ENCODE measurements at regions not wholly inside any gene's neighbourhood (a gene's known extent, or its start where the extent isn't known, plus 50 kb on each side); places are given as distances from the start of the nearest gene placed in this dataset.

DNA sequence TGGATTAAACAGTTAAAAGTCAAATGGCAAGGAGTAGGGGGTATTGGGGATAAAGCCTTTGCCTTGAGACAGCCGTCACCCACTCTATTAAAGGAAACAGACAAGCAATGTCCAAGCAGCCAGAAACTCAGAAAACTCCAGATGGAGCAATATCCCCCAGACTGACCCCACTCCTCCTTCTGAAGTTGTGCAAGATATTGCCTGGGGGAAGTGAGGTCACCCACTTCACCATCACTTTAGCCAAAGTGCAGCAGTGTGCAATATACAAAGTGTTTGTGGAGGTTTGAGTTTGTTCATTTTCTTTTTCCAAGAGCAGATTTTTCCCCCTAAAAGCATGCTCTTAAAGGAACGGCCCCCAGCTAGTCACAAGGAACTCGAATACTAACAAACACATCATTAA lies 125.1 kb downstream of the ETS2 start:
- DNase-seq = peak in 3 of 42 donors; percentile 23 to 53 (median 36)
- intact Hi-C loops (cut with DNase I) = no loop called here

DNA sequence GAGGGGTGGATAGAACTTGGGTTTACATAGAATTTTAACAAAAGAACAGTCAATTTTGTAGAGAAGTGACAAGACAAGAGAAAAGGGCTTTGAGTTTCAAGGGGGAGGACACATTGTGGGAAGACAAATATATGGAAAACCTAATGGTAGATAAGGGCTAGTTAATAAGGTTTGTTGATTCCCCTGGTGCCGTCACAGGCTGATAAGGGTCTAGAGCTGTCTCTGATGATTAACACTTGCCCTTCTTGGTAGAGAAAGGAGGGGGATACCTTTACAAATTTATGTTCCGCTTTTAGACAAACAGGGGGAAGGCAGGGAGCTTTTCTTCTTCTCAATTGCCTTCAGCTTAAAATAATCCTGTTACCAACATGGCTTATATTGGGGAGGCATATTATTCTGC lies 124.3 kb downstream of the ETS2 start:
- intact Hi-C loops (cut with DNase I) = no loop called here
- no peak for DNase-seq

DNA sequence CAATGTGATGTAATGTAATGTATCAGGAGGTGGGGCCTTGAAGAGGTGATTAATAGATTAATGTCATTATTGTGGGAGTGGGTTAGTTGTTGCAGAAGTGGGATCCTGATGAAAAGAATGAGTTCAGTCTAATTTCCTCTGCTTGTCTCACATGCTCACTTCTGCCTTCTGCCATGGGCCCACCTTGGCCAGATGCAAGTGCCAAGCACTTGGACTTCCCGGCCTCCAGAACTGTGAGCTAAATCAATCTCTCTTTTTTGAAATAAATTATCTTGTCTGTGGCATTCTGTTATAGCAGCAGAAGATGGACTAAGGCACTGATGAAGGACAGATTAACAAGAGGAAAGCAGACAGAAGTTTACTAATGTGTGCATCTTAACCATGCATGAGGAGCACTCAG lies 123.9 kb downstream of the ETS2 start:
- no peak for DNase-seq
- intact Hi-C loops (cut with DNase I) = no loop called here

DNA sequence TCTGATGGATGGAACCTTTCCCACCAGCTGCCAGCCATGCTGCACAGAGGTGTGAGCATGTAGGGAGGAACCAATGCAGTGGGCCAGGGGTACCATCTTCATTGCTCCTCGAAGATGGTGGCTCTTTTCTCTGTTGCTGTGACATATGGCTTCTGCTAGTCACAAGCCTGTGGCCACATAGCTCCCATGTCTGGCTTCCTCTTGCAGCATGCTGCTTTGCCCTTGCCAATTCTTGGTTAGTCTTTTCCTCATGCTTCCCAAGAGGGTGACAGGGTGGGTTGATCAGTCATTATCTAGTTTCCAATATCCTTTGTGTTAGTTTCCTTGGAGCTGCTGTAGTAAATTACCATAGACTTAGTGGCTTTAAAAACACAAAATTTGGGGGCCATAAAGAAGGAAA lies 123.4 kb downstream of the ETS2 start:
- intact Hi-C loops (cut with DNase I) = no loop called here
- DNase-seq = no peak

DNA sequence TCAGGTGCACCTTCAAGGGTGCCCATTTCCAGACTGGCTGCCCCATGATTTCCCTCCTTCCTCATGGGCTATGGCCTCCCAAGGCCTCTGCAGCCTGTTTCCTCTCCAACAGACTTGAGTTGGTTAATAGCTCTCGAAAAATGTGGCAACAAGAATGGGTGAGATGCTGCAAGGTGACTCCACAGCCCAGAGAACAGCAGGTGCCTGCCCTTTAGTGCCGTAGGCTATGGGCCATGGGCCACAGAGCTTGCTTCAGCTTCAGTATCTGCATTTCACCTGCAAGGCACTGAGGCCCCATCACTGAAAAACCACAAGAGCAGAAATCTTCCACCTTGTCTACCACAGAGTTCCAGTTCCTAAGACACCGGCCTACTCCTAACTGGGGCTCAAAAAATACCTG lies 122.0 kb downstream of the ETS2 start:
- no peak for DNase-seq
- intact Hi-C loops (cut with DNase I) = no loop called here

DNA sequence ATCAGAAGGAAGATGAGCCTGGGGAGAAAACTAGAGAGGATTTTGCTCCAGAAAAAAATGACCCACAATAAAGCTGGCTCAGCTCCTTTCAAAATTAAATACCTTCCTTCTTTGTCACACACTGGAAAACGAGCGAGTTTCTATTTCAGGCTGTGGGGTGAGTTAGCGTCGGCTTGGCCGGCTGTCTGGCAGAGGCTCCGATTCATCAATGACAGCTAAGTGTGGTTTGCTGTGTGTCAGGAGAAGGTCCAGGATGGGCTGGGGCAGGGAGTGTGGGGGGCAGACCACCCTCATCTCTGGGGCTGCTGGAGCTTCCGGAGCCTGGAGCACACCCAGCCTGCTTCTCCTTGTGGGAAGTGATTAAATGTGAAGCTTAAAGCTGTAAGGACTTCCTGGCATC lies 120.2 kb downstream of the ETS2 start:
- intact Hi-C loops (cut with DNase I) = no loop called here

DNA sequence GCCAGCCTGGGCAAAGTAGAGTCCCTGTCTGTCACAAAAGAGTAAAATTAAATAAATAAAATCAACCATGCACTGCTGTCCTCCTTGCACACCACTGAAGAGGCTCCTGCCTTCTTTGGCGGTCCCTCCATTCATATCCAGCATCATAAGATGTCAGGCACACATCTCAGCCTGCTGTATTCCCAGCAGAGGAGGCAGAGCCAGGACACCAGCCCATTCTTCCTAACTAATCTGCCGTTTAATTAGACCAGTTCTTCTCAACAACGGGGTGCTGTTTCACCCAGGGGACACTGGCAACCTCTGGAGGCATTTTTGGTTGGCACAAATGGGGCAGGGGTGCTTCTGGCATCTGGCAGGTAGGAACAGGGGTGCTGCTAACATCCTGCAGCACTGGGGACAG lies 119.7 kb downstream of the ETS2 start:
- no peak for DNase-seq
- intact Hi-C loops (cut with DNase I) = no loop called here

More for the DNA sequence above, 120.2 kb downstream of the ETS2 start:
- DNase-seq = peak in 4 of 42 donors; percentile 6 to 23 (median 12)

DNA sequence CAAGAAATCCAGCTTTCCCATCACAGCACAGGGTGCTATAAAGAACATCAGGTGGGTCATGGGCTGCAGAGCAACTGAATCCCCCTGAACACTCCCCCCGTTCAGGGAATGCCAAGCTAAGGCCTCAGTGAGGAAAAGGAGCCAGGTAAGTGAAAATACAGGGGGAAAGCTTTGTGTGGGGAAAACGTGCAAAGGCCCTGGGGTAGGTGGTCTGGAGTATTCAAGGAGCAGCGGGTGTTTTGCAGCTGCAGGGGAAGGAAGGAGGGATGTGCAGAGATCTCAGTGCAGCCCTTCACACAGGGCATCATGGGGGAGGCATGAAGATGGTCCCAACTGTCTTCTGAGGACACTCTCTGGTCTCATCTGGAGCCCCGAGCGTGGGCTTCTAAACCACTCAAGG lies 119.2 kb downstream of the ETS2 start:
- DNase-seq = no peak
- intact Hi-C loops (cut with DNase I) = no loop called here

DNA sequence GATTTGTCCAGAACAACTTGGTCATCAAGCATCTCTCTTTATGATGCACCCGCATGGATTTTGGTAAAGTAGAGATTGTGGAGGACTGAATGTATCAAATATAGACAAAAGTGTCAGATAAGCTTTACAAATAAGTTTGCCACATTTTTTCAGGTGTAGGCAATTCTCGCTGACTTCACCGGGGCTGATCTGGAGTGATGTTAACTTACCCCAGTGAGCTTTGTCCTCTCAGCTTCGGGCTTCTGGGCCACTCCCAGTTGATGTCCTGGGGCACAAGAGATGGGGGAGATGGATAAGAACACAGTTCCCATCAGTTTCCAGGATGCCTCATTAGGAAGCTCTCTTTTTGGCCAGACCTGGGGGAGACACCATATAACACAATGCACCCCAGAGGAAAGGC lies 117.7 kb downstream of the ETS2 start:
- intact Hi-C loops (cut with DNase I) = no loop called here
- DNase-seq = no peak

DNA sequence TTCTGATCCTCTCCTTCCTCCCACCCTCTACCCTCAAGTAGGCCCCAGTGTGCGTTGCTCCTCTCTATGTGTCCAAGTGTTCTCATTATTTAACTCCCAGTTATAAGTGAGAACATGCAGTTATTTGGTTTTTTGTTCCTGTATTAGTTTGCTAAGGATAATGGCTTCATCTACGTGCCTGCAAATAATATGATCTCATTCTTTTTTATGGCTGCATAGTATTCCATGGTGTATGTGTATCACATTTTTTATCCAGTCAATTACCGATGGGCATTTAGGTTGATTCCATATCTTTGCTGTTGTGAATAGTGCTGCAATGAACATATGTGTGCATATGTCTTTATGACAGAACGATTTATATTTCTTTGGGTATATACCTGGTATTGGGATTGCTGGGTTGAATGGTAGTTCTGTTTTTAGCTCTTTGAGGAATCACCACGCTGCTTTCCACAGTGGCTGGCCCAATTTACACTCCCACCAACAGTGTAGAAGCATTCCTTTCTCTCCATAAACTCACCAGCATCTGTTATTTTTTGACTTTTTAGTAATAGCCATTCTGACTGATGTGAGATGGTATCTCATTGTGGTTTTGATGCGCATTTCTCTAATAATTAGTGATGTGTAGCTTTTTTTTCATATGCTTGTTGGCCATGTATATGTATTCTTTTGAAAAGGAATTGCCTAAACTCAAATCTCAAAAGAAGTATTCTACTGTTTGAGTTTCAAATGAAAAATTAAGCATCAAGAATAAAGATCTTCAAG lies 116.9 kb downstream of the ETS2 start:
- DNase-seq = no peak
- intact Hi-C loops (cut with DNase I) = no loop called here

DNA sequence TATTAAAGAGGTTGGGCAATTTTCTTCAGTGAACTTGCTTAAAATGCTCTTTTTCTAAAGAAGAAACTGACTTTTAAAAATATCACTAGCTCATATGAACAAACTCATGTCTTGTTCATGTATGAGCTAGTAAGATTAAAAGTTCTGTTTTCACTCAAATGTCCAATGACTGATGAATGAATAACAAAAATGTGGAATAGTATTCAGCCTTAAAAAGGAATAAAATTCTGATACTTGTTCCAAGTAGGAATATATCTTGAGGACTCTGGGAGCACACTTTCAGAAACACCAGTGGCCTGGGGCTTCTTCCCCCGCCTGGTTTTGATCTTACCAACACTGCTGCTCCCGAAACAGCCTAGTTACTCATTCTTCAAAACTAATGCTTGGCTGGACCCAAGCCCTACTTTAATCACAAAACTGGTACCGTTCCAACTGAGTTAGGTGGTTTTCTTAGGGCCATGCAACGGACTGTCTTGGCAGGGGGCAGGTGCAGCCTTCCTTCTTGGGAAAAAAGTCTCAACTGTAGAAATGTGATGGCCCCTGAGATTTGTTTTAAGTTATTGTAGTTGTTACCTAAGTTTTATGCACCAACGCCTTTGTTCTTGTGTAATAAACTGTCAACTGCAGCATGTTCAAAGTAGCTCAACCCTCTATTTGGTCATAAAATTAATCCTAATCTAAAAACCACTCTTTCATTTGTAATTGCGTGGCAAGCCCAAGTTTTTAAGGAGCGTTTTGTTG lies 116.0 kb downstream of the ETS2 start:
- DNase-seq = no peak
- intact Hi-C loops (cut with DNase I) = no loop called here

DNA sequence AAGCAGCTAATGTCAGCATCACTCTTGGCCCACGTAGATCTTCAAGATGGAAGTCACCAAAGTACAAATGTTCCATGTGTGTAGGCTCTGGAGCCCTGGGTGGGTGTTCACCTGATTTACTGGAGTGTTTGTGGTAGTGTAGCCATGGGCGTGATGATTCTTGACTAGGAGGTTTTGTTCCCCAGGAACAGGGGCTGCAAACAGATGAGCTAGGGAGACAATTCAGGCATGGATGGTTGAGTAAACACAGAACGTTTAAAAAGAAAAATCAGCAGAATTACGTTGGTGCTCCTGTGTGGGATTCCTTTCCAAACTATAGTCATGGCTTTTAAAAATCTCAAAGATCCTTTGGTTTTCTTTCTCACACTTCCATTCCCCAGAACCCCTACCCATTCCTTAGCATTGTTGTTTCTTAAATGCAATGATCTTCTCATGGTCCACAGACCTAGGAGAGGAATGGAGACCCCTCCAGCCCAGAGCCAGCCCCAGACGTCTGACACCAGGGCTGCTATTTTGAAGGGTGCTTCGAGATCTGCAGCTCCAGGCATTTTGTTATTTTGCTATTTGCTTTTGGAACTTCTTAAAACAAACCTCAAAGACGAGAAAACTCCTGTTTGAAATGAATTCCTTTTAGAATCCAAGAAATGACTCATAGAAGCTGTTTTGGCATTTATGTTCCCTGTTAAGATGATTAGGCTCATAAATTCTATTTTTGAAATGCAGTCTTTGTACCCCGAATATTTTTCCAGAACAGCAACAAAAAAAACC lies 115.1 kb downstream of the ETS2 start:
- no peak for DNase-seq
- intact Hi-C loops (cut with DNase I) = no loop called here

DNA sequence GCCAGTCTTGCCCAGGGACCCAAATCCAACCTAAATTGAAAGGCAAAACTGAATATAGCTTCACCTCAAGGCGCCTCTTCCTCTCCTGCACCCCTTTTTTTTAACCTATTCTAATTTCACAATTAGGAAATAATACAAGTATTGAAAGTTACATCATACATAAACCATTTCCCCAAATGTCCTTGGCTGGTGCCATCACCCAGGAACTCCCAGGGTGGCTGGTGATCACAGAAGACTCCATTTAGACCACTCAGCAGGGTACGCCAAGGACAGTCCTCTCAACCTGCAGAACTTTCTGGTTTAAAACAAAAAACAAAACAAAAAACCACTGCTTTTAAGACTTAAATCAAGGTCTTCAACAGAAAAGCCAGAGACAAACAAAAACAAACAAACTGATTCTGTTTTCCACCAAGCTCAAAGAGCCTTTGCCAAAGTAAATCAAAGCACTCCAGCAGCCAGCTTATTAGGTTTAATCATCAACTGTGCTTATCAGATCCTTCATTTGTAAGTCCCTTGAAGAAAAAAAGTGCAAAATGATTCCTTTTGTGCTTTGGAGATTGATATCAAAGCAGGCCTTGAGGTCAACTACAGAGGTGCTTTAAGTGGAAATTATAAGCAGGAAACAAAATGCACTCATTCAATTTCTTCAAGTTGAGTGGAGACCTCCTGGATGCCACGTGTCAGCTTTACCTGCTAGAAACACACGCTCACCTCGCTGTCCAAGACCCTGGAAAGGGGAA lies 113.0 kb downstream of the ETS2 start:
- intact Hi-C loops (cut with DNase I) = no loop called here
- no peak for DNase-seq

DNA sequence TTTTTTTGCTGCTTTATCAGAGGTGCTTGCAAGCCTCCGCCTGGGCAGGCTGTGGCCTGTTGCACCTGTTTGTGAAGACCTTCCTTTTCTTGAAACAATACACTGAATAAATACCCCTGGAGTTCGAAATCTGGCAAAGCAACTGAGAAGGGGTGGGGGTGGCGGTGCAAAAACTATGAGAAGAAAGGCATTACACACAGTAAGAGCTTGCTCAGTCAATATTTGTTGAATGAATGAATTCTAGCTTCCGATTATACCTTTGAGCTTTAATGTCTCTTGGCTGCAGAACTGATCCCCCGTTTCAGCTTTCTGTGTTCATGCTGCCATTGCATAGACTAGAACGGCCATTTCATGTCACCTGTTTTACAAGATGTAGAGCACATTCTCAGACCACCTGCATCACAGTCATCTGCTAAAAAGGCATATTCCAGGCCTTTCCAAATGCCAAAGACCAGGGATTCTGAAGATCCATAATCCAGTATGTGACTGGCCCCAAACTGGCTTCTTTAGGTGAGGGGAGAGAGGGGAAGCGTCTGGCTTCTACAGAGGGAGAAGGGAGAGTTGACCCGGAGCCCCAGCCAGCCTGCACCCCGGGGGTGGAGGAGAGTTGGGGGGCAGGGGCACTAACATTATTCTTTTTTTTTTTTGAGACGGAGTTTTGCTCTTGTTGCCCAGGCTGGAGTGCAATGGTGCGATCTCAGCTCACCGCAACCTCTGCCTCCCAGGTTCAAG lies 111.5 kb downstream of the ETS2 start:
- intact Hi-C loops (cut with DNase I) = no loop called here
- no peak for DNase-seq

DNA sequence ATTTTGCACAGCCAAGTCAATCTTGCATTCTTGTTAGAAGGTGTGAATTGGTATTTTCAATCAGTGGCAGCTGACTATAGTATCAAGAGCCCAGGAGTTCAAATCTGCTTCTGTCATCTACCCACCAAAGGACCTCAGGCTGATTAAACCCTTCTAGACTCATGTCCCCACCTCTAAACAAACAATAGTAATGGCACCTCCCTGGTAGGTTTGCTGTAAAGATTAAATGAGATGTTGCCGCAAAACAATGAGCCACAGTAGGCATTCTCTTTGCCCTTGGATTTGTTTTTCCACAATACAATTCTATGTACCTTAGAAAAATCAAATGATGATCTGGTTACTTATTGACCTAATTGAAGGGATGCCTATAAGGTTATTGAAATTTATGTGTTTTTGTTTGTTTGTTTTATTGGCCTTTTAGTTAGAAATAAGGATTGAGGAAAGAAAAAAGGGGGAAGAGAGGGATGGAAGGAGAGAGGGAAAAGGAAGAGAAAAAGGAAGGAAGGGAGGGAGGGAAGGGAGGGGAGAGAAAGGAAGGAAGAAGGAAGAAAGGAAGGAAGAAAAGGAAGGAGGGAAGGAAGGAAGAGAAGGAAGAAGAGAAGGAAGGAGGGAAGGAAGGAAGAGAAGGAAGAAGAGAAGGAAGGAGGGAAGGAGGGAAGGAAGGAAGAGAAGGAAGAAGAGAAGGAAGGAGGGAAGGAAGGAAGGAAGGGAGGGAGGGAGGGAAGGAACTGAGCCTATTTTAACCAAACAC lies 110.7 kb downstream of the ETS2 start:
- no peak for DNase-seq
- intact Hi-C loops (cut with DNase I) = no loop called here

DNA sequence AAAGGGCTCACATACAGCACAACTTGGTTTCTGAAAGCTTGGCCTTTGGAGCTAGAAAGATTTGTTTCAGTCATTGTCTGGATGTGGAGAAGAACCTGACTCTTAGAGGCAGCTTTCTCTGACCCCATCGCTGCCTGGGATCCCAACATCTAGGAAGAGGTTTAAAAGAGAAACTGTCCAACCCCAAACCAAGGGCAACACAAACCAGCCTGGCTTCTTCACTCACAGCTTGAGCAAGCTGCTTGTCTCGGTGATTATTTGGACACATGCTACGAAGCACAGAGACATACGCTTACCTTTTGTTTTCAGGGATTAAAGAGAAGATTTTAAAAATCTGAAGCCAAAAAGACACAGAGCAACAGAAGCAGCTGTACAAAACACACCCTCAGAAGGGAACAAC lies 109.8 kb downstream of the ETS2 start:
- intact Hi-C loops (cut with DNase I) = no loop called here
- DNase-seq = peak in 1 of 42 donors; percentile 26

DNA sequence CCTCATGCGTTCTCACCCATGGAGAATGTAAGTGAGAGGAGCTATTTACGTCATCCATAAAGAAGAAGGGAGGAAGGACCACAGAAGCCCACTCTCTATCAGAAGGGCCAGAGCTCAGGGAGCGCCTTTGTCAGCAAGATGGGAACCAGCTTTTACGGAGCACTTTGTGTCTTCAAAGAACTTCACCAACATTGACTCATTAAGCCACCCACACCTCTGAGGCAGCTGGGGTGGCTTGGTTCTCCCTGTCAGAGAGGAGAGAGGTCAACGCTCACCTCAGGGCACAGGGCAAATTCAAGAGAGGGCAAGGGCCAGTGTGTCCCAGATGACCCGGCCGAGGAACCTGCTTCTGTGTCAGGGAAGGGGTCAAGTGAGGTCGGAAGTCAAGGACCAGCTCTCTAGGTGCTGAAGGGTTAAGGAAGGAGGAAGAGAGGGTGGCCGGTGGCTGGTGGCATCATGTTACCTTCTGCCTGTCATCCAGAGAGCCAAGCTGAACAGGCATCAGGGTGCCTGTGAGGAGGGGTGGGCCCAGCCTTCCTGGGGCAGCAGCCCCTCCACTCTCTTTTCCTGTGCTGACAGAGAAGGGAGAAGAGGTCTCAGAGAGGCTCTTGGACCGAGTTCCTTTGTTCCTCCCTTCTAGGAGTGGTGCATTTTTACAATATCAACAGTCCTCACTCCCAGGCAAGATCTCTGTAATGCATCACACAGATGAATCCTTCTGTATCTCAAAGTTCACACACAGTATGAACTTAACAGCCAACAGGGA lies 109.0 kb downstream of the ETS2 start:
- intact Hi-C loops (cut with DNase I) = no loop called here
- DNase-seq = peak in 10 of 42 donors; percentile 11 to 55 (median 42)

Measured in head of caudate nucleus (tissue), 42 donors.